MM.1S (cell line): ENCODE measurements at regions not wholly inside any gene's neighbourhood (a gene's known extent, or its start where the extent isn't known, plus 50 kb on each side); places are given as distances from the start of the nearest gene placed in this dataset.
A peak's percentile ranks its signal among the peaks of the same experiment; 100 is the strongest.

Experiments
- DNase-seq: peaks from one replicate; pipeline ENCODE4 v3.0.0-alpha.2; 2015
- H2AFZ ChIP-seq: fragments of 300-600 bp; sonication (generic); 2 replicates; pipeline ENCODE4 v1.6.0; 2016; ENCODE audit warnings: antibody characterized with exemption, low read length
- H3F3A ChIP-seq: fragments of 300-600 bp; sonication (generic); 2 replicates; pipeline ENCODE4 v1.6.1; 2016; ENCODE audit warnings: mild to moderate bottlenecking, antibody characterized with exemption, low read length, moderate library complexity, mixed read lengths; ENCODE audit not compliant: insufficient read depth
- H3K27ac ChIP-seq: fragments of 300-600 bp; sonication (generic); 2 replicates; pipeline ENCODE4 v1.5.1; 2016; ENCODE audit warnings: mild to moderate bottlenecking, low read length
- H3K27me3 ChIP-seq: fragments of 300-600 bp; sonication (generic); replicated peaks from 2 replicates; pipeline ENCODE4 v1.6.0; 2016; ENCODE audit warnings: low read length; ENCODE audit not compliant: insufficient read depth
- H3K36me3 ChIP-seq: fragments of 300-600 bp; sonication (generic); replicated peaks from 2 replicates; pipeline ENCODE4 v1.6.1; 2016; ENCODE audit warnings: mild to moderate bottlenecking, low read length, mixed read lengths; ENCODE audit not compliant: insufficient read depth
- H3K4me1 ChIP-seq: fragments of 300-600 bp; sonication (generic); 2 replicates; pipeline ENCODE4 v1.6.1; 2016; ENCODE audit warnings: low read length, mixed read lengths
- H3K4me2 ChIP-seq: fragments of 300-600 bp; sonication (generic); 2 replicates; pipeline ENCODE4 v1.6.0; 2016; ENCODE audit warnings: low read depth, low read length
- H3K4me3 ChIP-seq: fragments of 300-600 bp; sonication (generic); 2 replicates; pipeline ENCODE4 v1.5.1; 2016; ENCODE audit warnings: low read length, mixed read lengths
- H3K79me2 ChIP-seq: fragments of 300-600 bp; sonication (generic); 2 replicates; pipeline ENCODE4 v1.6.1; 2016; ENCODE audit warnings: mixed run types, low read length, mixed read lengths
- H3K9ac ChIP-seq: fragments of 300-600 bp; sonication (generic); 2 replicates; pipeline ENCODE4 v1.6.1; 2016; ENCODE audit warnings: low read length, mixed read lengths
- H3K9me2 ChIP-seq: fragments of 300-600 bp; sonication (generic); replicated peaks from 2 replicates; pipeline ENCODE4 v1.6.1; 2016; ENCODE audit warnings: mild to moderate bottlenecking, low read length, mixed read lengths; ENCODE audit not compliant: insufficient read depth
- H3K9me3 ChIP-seq: fragments of 300-600 bp; sonication (generic); replicated peaks from 2 replicates; pipeline ENCODE4 v1.6.1; 2016; ENCODE audit warnings: mild to moderate bottlenecking, low read length, mixed read lengths; ENCODE audit not compliant: insufficient read depth
- H4K20me1 ChIP-seq: fragments of 300-600 bp; sonication (generic); 2 replicates; pipeline ENCODE4 v1.6.1; 2016; ENCODE audit warnings: mild to moderate bottlenecking, low read length, moderate library complexity, mixed read lengths; ENCODE audit not compliant: insufficient read depth
- CTCF ChIP-seq: fragments of 300-600 bp; sonication (generic); IDR thresholded peaks from 2 replicates; pipeline ENCODE4 v1.5.1; 2016; ENCODE audit warnings: antibody characterized with exemption, low read length, mixed read lengths
- EZH2 ChIP-seq: fragments of 300-600 bp; sonication (generic); optimal IDR thresholded peaks from 2 replicates; pipeline ENCODE3; 2017; ENCODE audit warnings: low read depth, mild to moderate bottlenecking, antibody characterized with exemption, low read length, mixed read lengths
- EZH2phosphoT487 ChIP-seq: fragments of 300-600 bp; sonication (generic); IDR thresholded peaks from 2 replicates; pipeline ENCODE4 v1.6.1; 2018; ENCODE audit warnings: antibody characterized with exemption, low read length

- TF ChIP-seq CTCF (no peak), EZH2 (no peak), EZH2phosphoT487 (no peak)
- no peaks in the 10 kb centered on the region for H3K9me2 ChIP-seq
- no peak overlapping the region for H3K27ac ChIP-seq
Observed at GRCh38 chr9:565528-565927, 276.0 kb upstream of the DMRT1 start.

DNA sequence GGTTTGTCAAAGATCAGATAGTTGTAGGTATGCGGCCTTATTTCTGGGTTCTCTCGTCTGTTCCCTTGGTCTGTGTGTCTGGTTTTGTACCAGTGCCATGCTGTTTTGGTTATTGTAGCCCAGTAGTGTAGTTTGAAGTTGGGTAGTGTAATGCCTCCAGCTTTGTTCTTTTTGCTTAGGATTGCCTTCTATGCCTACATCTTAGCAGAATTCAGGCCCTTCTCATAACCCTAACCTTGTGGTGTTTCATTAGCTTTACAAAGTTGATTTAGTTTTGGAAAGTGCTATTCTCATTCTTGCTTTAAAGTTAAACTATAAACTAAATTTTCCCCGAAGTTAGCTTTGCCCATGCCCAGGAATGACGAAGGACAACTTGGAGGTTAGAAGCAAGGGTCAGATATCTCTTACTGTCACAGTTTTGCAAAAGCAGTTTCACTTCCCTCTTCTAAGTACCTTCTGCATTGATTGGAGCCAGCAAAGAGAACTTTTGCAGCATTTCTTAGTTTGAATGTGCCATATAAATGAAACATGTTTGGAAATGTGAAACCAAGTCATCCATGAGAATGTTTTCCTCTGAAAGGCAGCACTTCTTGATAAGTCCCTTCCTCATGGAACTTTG lies 274.3 kb upstream of the DMRT1 start:
- no peak for TF ChIP-seq EZH2
- no peak for TF ChIP-seq CTCF
- no peak for TF ChIP-seq EZH2phosphoT487
- H4K20me1 ChIP-seq = no peaks in the 10 kb centered on the region
- no peak overlapping the region for H2AFZ ChIP-seq
- H3K9me2 ChIP-seq = no peaks in the 10 kb centered on the region
- peak; percentile 25 for DNase-seq
- H3K27me3 ChIP-seq = no peaks in the 10 kb centered on the region
- no peaks in the 10 kb centered on the region for H3F3A ChIP-seq
- no peak overlapping the region for H3K4me3 ChIP-seq
- peaks cover 14% of the 10 kb centered on the region; the same call in 1 of the 2 replicates for H3K4me1 ChIP-seq
- no peaks in the 10 kb centered on the region for H3K9me3 ChIP-seq
- H3K4me2 ChIP-seq = 0 out of 2 replicates have a peak overlapping the region, but pooled peaks have one; percentile 11
- peaks cover 19% of the 10 kb centered on the region; the same call in 1 of the 2 replicates for H3K79me2 ChIP-seq
- H3K27ac ChIP-seq = peak overlapping the region; percentile 29; the same call in 1 of the 2 replicates
- H3K9ac ChIP-seq = no peak overlapping the region
- no peaks in the 10 kb centered on the region for H3K36me3 ChIP-seq

More at GRCh38 chr9:565528-565927, 276.0 kb upstream of the DMRT1 start:
- no peak overlapping the region for H3K9ac ChIP-seq
- no peak overlapping the region for H3K4me2 ChIP-seq
- H3F3A ChIP-seq = no peaks in the 10 kb centered on the region
- no peaks in the 10 kb centered on the region for H3K27me3 ChIP-seq
- H3K36me3 ChIP-seq = no peaks in the 10 kb centered on the region
- DNase-seq = no peak
- H3K4me1 ChIP-seq = peaks cover 14% of the 10 kb centered on the region; the same call in 1 of the 2 replicates
- H4K20me1 ChIP-seq = no peaks in the 10 kb centered on the region
- peaks cover 19% of the 10 kb centered on the region; the same call in 1 of the 2 replicates for H3K79me2 ChIP-seq
- H2AFZ ChIP-seq = no peak overlapping the region
- no peaks in the 10 kb centered on the region for H3K9me3 ChIP-seq
- no peak overlapping the region for H3K4me3 ChIP-seq

- Histone ChIP-seq H3K79me2 (peaks cover 19% of the 10 kb centered on the region; the same call in 1 of the 2 replicates), H3K27me3 (no peaks in the 10 kb centered on the region), H3F3A (no peaks in the 10 kb centered on the region), H3K27ac (no peak overlapping the region; the same call in 1 of the 2 replicates), H3K9me2 (no peaks in the 10 kb centered on the region), H4K20me1 (no peaks in the 10 kb centered on the region), H3K4me2 (0 out of 2 replicates have a peak overlapping the region, but pooled peaks have one; percentile 11), H3K4me1 (peaks cover 14% of the 10 kb centered on the region; the same call in 1 of the 2 replicates), H3K9ac (no peak overlapping the region), H3K9me3 (no peaks in the 10 kb centered on the region), H2AFZ (no peak overlapping the region), H3K36me3 (no peaks in the 10 kb centered on the region), H3K4me3 (no peak overlapping the region)
- no peak for DNase-seq
- TF ChIP-seq EZH2phosphoT487 (no peak), CTCF (no peak), EZH2 (no peak)
Observed at GRCh38 chr9:567747-568305, 273.7 kb upstream of the DMRT1 start.
